Sigmoid colon (tissue), 6 donors: ENCODE measurements at regions not wholly inside any gene's neighbourhood (a gene's known extent, or its start where the extent isn't known, plus 50 kb on each side); places are given as distances from the start of the nearest gene placed in this dataset.

ENCODE experiments used
- DNase-seq: peaks from one replicate; pipeline ENCODE4 v3.0.0-alpha.2; 2019
- H3K27ac ChIP-seq, 4 donors: fragments of 200-600 bp; sonication (generic); one replicate each; pipeline ENCODE4 v1.5.1; 2016 to 2019; ENCODE audit warnings: mild to moderate bottlenecking in 1 of 4
- H3K27me3 ChIP-seq, 3 donors: fragments of 200-600 bp; sonication (generic); one replicate each; pipeline ENCODE4 v1.5.1; 2019; ENCODE audit warnings: mild to moderate bottlenecking in 1 of 3
- H3K36me3 ChIP-seq, 4 donors: fragments of 200-600 bp; sonication (generic); one replicate each; pipeline ENCODE4 v1.5.1; 2016 to 2019
- H3K4me1 ChIP-seq, 4 donors: fragments of 200-600 bp; sonication (generic); one replicate each; pipeline ENCODE4 v1.5.1; 2017 to 2019
- H3K4me3 ChIP-seq, 4 donors: fragments of 200-600 bp; sonication (generic); one replicate each; pipeline ENCODE4 v1.5.1; 2017 to 2019; ENCODE audit warnings: mild to moderate bottlenecking in 2 of 4, moderate library complexity in 1 of 4
- H3K9me3 ChIP-seq, 4 donors: fragments of 200-600 bp in 3 of 4; sonication (generic) in 3 of 4; one replicate each; pipeline versions ENCODE4 v1.5.1 to v1.6.1; 2013 to 2019
- CTCF ChIP-seq, 4 experiments: fragments of 450-650 bp in 3 of 4; fragments of 200-600 bp in 1 of 4; IDR thresholded peaks; one replicate each; pipeline ENCODE4 v1.5.1; 2016 to 2019; ENCODE audit warnings: antibody characterized with exemption in 4 of 4, mild to moderate bottlenecking in 3 of 4, moderate library complexity in 2 of 4
- EP300 ChIP-seq, 4 donors: sonication (generic); formaldehyde crosslinking; IDR thresholded peaks; one replicate each; pipeline ENCODE4 v1.6.1; 2017; ENCODE audit warnings: antibody characterized with exemption in 4 of 4
- POLR2A ChIP-seq, 2 donors: fragments of 450-650 bp; IDR thresholded peaks; one replicate each; pipeline ENCODE4 v1.6.1; 2016; ENCODE audit warnings: antibody characterized with exemption in 2 of 2, mild to moderate bottlenecking in 2 of 2, moderate library complexity in 2 of 2
- POLR2AphosphoS5 ChIP-seq, 4 donors: sonication (generic); formaldehyde crosslinking; IDR thresholded peaks; one replicate each; pipeline ENCODE4 v1.6.1; 2017; ENCODE audit warnings: antibody characterized with exemption in 4 of 4
- WGBS, 2 donors: extraction: QIAGEN DNeasy Blood & Tissue Kit; methylation state at CpG; one replicate each; pipeline ENCODE4 v1.1.7; 2013; 5-methylcytosine and 5-hydroxymethylcytosine counted together
- intact Hi-C: fragments of 100-400 bp; cut with DNase I; formaldehyde crosslinking; loops from one replicate; pipeline ENCODE4 v1.15.1; 2023
- donor health status: healthy with polysubstance abuse.
- donor health status: healthy.

DNA sequence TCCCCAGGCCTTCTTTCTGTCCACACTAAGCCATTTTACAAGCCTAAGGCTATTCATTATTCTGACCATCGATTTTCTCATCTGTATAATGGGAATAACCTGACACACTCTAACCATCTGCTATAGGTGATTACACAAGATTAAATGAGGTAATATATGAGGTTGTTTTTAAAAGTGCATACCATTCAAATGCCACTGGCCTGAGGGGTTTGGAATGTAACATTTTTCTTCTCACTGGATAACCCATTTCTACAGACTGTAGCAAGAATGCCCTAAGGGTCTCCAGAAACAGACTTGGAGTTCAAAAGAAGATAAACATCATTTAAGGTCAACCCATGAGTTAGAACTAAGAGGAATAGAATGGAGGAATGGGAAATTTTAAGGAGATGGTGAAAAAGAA, 111.7 kb upstream of the SETBP1 start:
- no peaks in the 10 kb centered on the region for H3K9me3 ChIP-seq
- no peaks in the 10 kb centered on the region for H3K27me3 ChIP-seq

GRCh38 chr18:44569391-44570055, 111.2 kb upstream of the SETBP1 start:
- Histone ChIP-seq H3K36me3 (no peaks in the 10 kb centered on the region), H3K4me3 (no peak overlapping the region), H3K9me3 (no peaks in the 10 kb centered on the region), H3K27ac (no peak overlapping the region), H3K4me1 (peaks cover 0 to 10% (median 0%) of the 10 kb centered on the region in 4 donors), H3K27me3 (no peaks in the 10 kb centered on the region)
- TF ChIP-seq EP300 (IDR thresholded peaks at IDR 0.05) (no peak), CTCF (IDR thresholded peaks at IDR 0.05) (no peak), POLR2AphosphoS5 (IDR thresholded peaks at IDR 0.05) (no peak), POLR2A (IDR thresholded peaks at IDR 0.05) (no peak)
- intact Hi-C loops = no loop called here
- WGBS, 2 donors = 92 to 94% methylated on average over 1 of the region's 1 CpG
- no peak for DNase-seq

More for the DNA sequence above, 111.7 kb upstream of the SETBP1 start:
- 86 to 92% methylated on average over 1 of the region's 1 CpG for WGBS, 2 donors
- intact Hi-C loops = no loop called here
- DNase-seq = no peak
- Histone ChIP-seq H3K4me1 (peaks cover 0 to 10% (median 0%) of the 10 kb centered on the region in 4 donors), H3K36me3 (no peaks in the 10 kb centered on the region), H3K4me3 (no peak overlapping the region), H3K27ac (no peak overlapping the region)
- TF ChIP-seq POLR2A (IDR thresholded peaks at IDR 0.05) = no peak
- no peak for TF ChIP-seq CTCF (IDR thresholded peaks at IDR 0.05)
- no peak for TF ChIP-seq EP300 (IDR thresholded peaks at IDR 0.05)
- no peak for TF ChIP-seq POLR2AphosphoS5 (IDR thresholded peaks at IDR 0.05)

DNA sequence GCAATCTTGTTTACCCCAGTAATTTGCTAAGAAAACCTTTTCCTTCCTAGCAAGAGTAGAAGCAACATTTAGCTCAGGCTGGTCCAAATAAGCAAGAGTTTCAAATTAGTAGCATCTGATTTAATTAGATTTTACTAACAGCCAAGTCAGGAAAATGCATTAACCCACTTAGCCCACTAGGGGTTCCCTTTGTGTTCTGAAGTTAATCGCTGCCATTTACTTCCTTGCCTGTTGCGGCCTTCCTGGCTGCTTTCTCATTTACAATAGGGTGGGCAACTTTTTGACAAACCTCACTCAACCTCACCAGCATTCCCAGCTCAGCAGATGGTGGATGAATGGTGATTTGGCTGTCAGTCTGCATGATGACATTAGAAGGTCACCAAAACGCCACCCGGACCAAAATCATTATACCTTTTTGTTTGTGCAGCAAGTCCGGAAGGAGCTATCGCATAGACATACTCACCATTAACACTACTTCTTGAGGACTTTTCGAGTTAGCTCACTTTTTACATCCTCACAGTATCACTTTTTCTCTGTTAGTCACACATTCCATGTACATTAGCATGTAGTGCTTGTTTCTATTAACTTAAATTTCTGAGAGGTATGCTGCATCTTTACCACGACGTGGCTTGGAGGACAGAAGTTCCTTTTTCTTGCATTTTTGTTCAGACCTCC, 101.5 kb upstream of the SETBP1 start:
- Histone ChIP-seq H3K36me3 (no peaks in the 10 kb centered on the region), H3K9me3 (no peaks in the 10 kb centered on the region), H3K27me3 (no peaks in the 10 kb centered on the region), H3K4me1 (peaks cover 0 to 7% (median 0%) of the 10 kb centered on the region in 4 donors), H3K4me3 (no peak overlapping the region), H3K27ac (no peak overlapping the region)
- 78 to 82% methylated on average over 9 of the region's 9 CpGs for WGBS, 2 donors
- TF ChIP-seq CTCF (IDR thresholded peaks at IDR 0.05) (peak in 3 of 4 experiments; percentile 15 to 20 (median 19)), POLR2A (IDR thresholded peaks at IDR 0.05) (no peak)
- DNase-seq = no peak
- intact Hi-C loops = no loop called here

- TF ChIP-seq CTCF (IDR thresholded peaks at IDR 0.05) (no peak), EP300 (IDR thresholded peaks at IDR 0.05) (no peak), POLR2A (IDR thresholded peaks at IDR 0.05) (no peak), POLR2AphosphoS5 (IDR thresholded peaks at IDR 0.05) (no peak)
- Histone ChIP-seq H3K4me3 (no peak overlapping the region), H3K4me1 (peaks cover 0 to 7% (median 0%) of the 10 kb centered on the region in 4 donors), H3K27me3 (no peaks in the 10 kb centered on the region), H3K36me3 (no peaks in the 10 kb centered on the region), H3K9me3 (no peaks in the 10 kb centered on the region), H3K27ac (peak overlapping the region in 1 of 4 donors; percentile 51)
- DNase-seq = no peak
- WGBS, 2 donors = 86 to 88% methylated on average over 7 of the region's 7 CpGs
- intact Hi-C loops = no loop called here
Observed at GRCh38 chr18:44579745-44580144, 100.9 kb upstream of the SETBP1 start.
